ENCODE measurements at regions not wholly inside any gene's neighbourhood (a gene's known extent, or its start where the extent isn't known, plus 50 kb on each side); places are given as distances from the start of the nearest gene placed in this dataset.

GRCh38 chr3:102229062-102229655 lies 205.7 kb upstream of the ZPLD1 start:
- Histone ChIP-seq H3K4me3 (ENCODE audit: low read length in 3 of 3) (no peak overlapping the region), H3K27ac (ENCODE audit: low read depth, low read length) (no peak overlapping the region), H3K4me1 (ENCODE audit: control insufficient read depth in 3 of 3, insufficient read depth in 3 of 3, low read length in 3 of 3) (no peaks in the 10 kb centered on the region), H3K9ac (ENCODE audit: low read depth in 1 of 3, low read length in 3 of 3) (no peak overlapping the region), H3K9me3 (ENCODE audit: control insufficient read depth in 3 of 3, low read length in 3 of 3) (no peaks in the 10 kb centered on the region), H3K27me3 (ENCODE audit: control insufficient read depth in 3 of 3, insufficient read depth in 3 of 3, low read length in 3 of 3) (peaks cover 0 to 2% (median 0%) of the 10 kb centered on the region in 3 donors), H3K36me3 (ENCODE audit: control insufficient read depth in 3 of 3, insufficient read depth in 3 of 3, low read length in 3 of 3) (no peaks in the 10 kb centered on the region)

- H3K36me3 ChIP-seq (ENCODE audit: control insufficient read depth in 3 of 3, insufficient read depth in 3 of 3, low read length in 3 of 3), result no peaks in the 10 kb centered on the region
- no peak overlapping the region for H3K4me3 ChIP-seq (ENCODE audit: low read length in 3 of 3)
- H3K27me3 ChIP-seq (ENCODE audit: control insufficient read depth in 3 of 3, insufficient read depth in 3 of 3, low read length in 3 of 3), result no peaks in the 10 kb centered on the region
- no peak overlapping the region for H3K27ac ChIP-seq (ENCODE audit: low read depth, low read length)
- H3K9ac ChIP-seq (ENCODE audit: low read depth in 1 of 3, low read length in 3 of 3), result no peak overlapping the region
- H3K4me1 ChIP-seq (ENCODE audit: control insufficient read depth in 3 of 3, insufficient read depth in 3 of 3, low read length in 3 of 3), result no peaks in the 10 kb centered on the region
- H3K9me3 ChIP-seq (ENCODE audit: control insufficient read depth in 3 of 3, low read length in 3 of 3), result no peaks in the 10 kb centered on the region
Observed at GRCh38 chr3:102230057-102230456, 204.8 kb upstream of the ZPLD1 start.

- Histone ChIP-seq H3K9me3 (ENCODE audit: control insufficient read depth in 3 of 3, low read length in 3 of 3) (no peaks in the 10 kb centered on the region), H3K36me3 (ENCODE audit: control insufficient read depth in 3 of 3, insufficient read depth in 3 of 3, low read length in 3 of 3) (no peaks in the 10 kb centered on the region), H3K4me3 (ENCODE audit: low read length in 3 of 3) (no peak overlapping the region), H3K27me3 (ENCODE audit: control insufficient read depth in 3 of 3, insufficient read depth in 3 of 3, low read length in 3 of 3) (no peaks in the 10 kb centered on the region), H3K27ac (ENCODE audit: low read depth, low read length) (no peak overlapping the region), H3K9ac (ENCODE audit: low read depth in 1 of 3, low read length in 3 of 3) (no peak overlapping the region), H3K4me1 (ENCODE audit: control insufficient read depth in 3 of 3, insufficient read depth in 3 of 3, low read length in 3 of 3) (no peaks in the 10 kb centered on the region)
Observed at GRCh38 chr3:102233881-102234280, 200.9 kb upstream of the ZPLD1 start.

GRCh38 chr3:102235679-102236078 lies 199.1 kb upstream of the ZPLD1 start:
- no peaks in the 10 kb centered on the region for H3K9me3 ChIP-seq (ENCODE audit: control insufficient read depth in 3 of 3, low read length in 3 of 3)

GRCh38 chr3:102237181-102237580 lies 197.6 kb upstream of the ZPLD1 start:
- no peaks in the 10 kb centered on the region for H3K9me3 ChIP-seq (ENCODE audit: control insufficient read depth in 3 of 3, low read length in 3 of 3)
- no peaks in the 10 kb centered on the region for H3K27me3 ChIP-seq (ENCODE audit: control insufficient read depth in 3 of 3, insufficient read depth in 3 of 3, low read length in 3 of 3)
- no peaks in the 10 kb centered on the region for H3K4me1 ChIP-seq (ENCODE audit: control insufficient read depth in 3 of 3, insufficient read depth in 3 of 3, low read length in 3 of 3)
- no peak overlapping the region for H3K4me3 ChIP-seq (ENCODE audit: low read length in 3 of 3)
- no peak overlapping the region for H3K9ac ChIP-seq (ENCODE audit: low read depth in 1 of 3, low read length in 3 of 3)
- H3K27ac ChIP-seq (ENCODE audit: low read depth, low read length), result no peak overlapping the region
- H3K36me3 ChIP-seq (ENCODE audit: control insufficient read depth in 3 of 3, insufficient read depth in 3 of 3, low read length in 3 of 3), result no peaks in the 10 kb centered on the region

More at GRCh38 chr3:102235679-102236078, 199.1 kb upstream of the ZPLD1 start:
- H3K4me1 ChIP-seq (ENCODE audit: control insufficient read depth in 3 of 3, insufficient read depth in 3 of 3, low read length in 3 of 3), result no peaks in the 10 kb centered on the region
- no peak overlapping the region for H3K27ac ChIP-seq (ENCODE audit: low read depth, low read length)
- H3K27me3 ChIP-seq (ENCODE audit: control insufficient read depth in 3 of 3, insufficient read depth in 3 of 3, low read length in 3 of 3), result no peaks in the 10 kb centered on the region
- no peak overlapping the region for H3K9ac ChIP-seq (ENCODE audit: low read depth in 1 of 3, low read length in 3 of 3)
- no peak overlapping the region for H3K4me3 ChIP-seq (ENCODE audit: low read length in 3 of 3)
- H3K36me3 ChIP-seq (ENCODE audit: control insufficient read depth in 3 of 3, insufficient read depth in 3 of 3, low read length in 3 of 3), result no peaks in the 10 kb centered on the region

- no peaks in the 10 kb centered on the region for H3K9me3 ChIP-seq (ENCODE audit: control insufficient read depth in 3 of 3, low read length in 3 of 3)
- no peaks in the 10 kb centered on the region for H3K36me3 ChIP-seq (ENCODE audit: control insufficient read depth in 3 of 3, insufficient read depth in 3 of 3, low read length in 3 of 3)
- H3K27me3 ChIP-seq (ENCODE audit: control insufficient read depth in 3 of 3, insufficient read depth in 3 of 3, low read length in 3 of 3), result no peaks in the 10 kb centered on the region
- no peak overlapping the region for H3K4me3 ChIP-seq (ENCODE audit: low read length in 3 of 3)
- no peak overlapping the region for H3K9ac ChIP-seq (ENCODE audit: low read depth in 1 of 3, low read length in 3 of 3)
- H3K27ac ChIP-seq (ENCODE audit: low read depth, low read length), result no peak overlapping the region
- no peaks in the 10 kb centered on the region for H3K4me1 ChIP-seq (ENCODE audit: control insufficient read depth in 3 of 3, insufficient read depth in 3 of 3, low read length in 3 of 3)
Observed at GRCh38 chr3:102237838-102238237, 197.0 kb upstream of the ZPLD1 start.

GRCh38 chr3:102238362-102238761 lies 196.5 kb upstream of the ZPLD1 start:
- Histone ChIP-seq H3K4me3 (ENCODE audit: low read length in 3 of 3) (no peak overlapping the region), H3K27me3 (ENCODE audit: control insufficient read depth in 3 of 3, insufficient read depth in 3 of 3, low read length in 3 of 3) (no peaks in the 10 kb centered on the region), H3K36me3 (ENCODE audit: control insufficient read depth in 3 of 3, insufficient read depth in 3 of 3, low read length in 3 of 3) (no peaks in the 10 kb centered on the region)

GRCh38 chr3:102240720-102241119 lies 194.1 kb upstream of the ZPLD1 start:
- Histone ChIP-seq H3K27me3 (ENCODE audit: control insufficient read depth in 3 of 3, insufficient read depth in 3 of 3, low read length in 3 of 3) (no peaks in the 10 kb centered on the region), H3K4me1 (ENCODE audit: control insufficient read depth in 3 of 3, insufficient read depth in 3 of 3, low read length in 3 of 3) (no peaks in the 10 kb centered on the region), H3K9me3 (ENCODE audit: control insufficient read depth in 3 of 3, low read length in 3 of 3) (no peaks in the 10 kb centered on the region), H3K9ac (ENCODE audit: low read depth in 1 of 3, low read length in 3 of 3) (no peak overlapping the region), H3K4me3 (ENCODE audit: low read length in 3 of 3) (no peak overlapping the region), H3K36me3 (ENCODE audit: control insufficient read depth in 3 of 3, insufficient read depth in 3 of 3, low read length in 3 of 3) (no peaks in the 10 kb centered on the region), H3K27ac (ENCODE audit: low read depth, low read length) (no peak overlapping the region)

More at GRCh38 chr3:102238362-102238761, 196.5 kb upstream of the ZPLD1 start:
- no peaks in the 10 kb centered on the region for H3K9me3 ChIP-seq (ENCODE audit: control insufficient read depth in 3 of 3, low read length in 3 of 3)
- no peak overlapping the region for H3K9ac ChIP-seq (ENCODE audit: low read depth in 1 of 3, low read length in 3 of 3)
- H3K27ac ChIP-seq (ENCODE audit: low read depth, low read length), result no peak overlapping the region
- H3K4me1 ChIP-seq (ENCODE audit: control insufficient read depth in 3 of 3, insufficient read depth in 3 of 3, low read length in 3 of 3), result no peaks in the 10 kb centered on the region

- H3K4me1 ChIP-seq (ENCODE audit: control insufficient read depth in 3 of 3, insufficient read depth in 3 of 3, low read length in 3 of 3), result no peaks in the 10 kb centered on the region
- H3K4me3 ChIP-seq (ENCODE audit: low read length in 3 of 3), result no peak overlapping the region
- no peaks in the 10 kb centered on the region for H3K9me3 ChIP-seq (ENCODE audit: control insufficient read depth in 3 of 3, low read length in 3 of 3)
- no peaks in the 10 kb centered on the region for H3K27me3 ChIP-seq (ENCODE audit: control insufficient read depth in 3 of 3, insufficient read depth in 3 of 3, low read length in 3 of 3)
- no peaks in the 10 kb centered on the region for H3K36me3 ChIP-seq (ENCODE audit: control insufficient read depth in 3 of 3, insufficient read depth in 3 of 3, low read length in 3 of 3)
- H3K9ac ChIP-seq (ENCODE audit: low read depth in 1 of 3, low read length in 3 of 3), result no peak overlapping the region
- no peak overlapping the region for H3K27ac ChIP-seq (ENCODE audit: low read depth, low read length)
Observed at GRCh38 chr3:102248981-102249705, 185.7 kb upstream of the ZPLD1 start.

- Histone ChIP-seq H3K27me3 (ENCODE audit: control insufficient read depth in 3 of 3, insufficient read depth in 3 of 3, low read length in 3 of 3) (no peaks in the 10 kb centered on the region), H3K36me3 (ENCODE audit: control insufficient read depth in 3 of 3, insufficient read depth in 3 of 3, low read length in 3 of 3) (no peaks in the 10 kb centered on the region), H3K4me3 (ENCODE audit: low read length in 3 of 3) (no peak overlapping the region), H3K9me3 (ENCODE audit: control insufficient read depth in 3 of 3, low read length in 3 of 3) (no peaks in the 10 kb centered on the region), H3K9ac (ENCODE audit: low read depth in 1 of 3, low read length in 3 of 3) (no peak overlapping the region), H3K27ac (ENCODE audit: low read depth, low read length) (no peak overlapping the region), H3K4me1 (ENCODE audit: control insufficient read depth in 3 of 3, insufficient read depth in 3 of 3, low read length in 3 of 3) (no peaks in the 10 kb centered on the region)
Observed at GRCh38 chr3:102255736-102256135, 179.1 kb upstream of the ZPLD1 start.
